ENCODE measurements at regions not wholly inside any gene's neighbourhood (a gene's known extent, or its start where the extent isn't known, plus 50 kb on each side); places are given as distances from the start of the nearest gene placed in this dataset.

- H3K9me3 ChIP-seq (replicated peaks; ENCODE audit: control insufficient read depth, insufficient read depth, low read depth, low read length), result peaks cover 2% of the 10 kb centered on the region; the same call in 1 of the 2 replicates
- H2AFZ ChIP-seq (ENCODE audit: low read depth, low read length), result no peak overlapping the region
- intact Hi-C loops (cut with micrococcal nuclease), result loop anchor here (10.0 kb wide), 1 partner anchor 605 kb away; no protein-coding TSS in a partner anchor
- H3K36me3 ChIP-seq (ENCODE audit: control insufficient read depth, insufficient read depth, low read length), result no peaks in the 10 kb centered on the region
- H3K27me3 ChIP-seq (ENCODE audit: control insufficient read depth in 2 of 2, insufficient read depth in 2 of 2, low read length in 2 of 2), result peaks cover 13 to 58% of the 10 kb centered on the region in 2 experiments
- no peak overlapping the region for H3K9ac ChIP-seq (ENCODE audit: insufficient read depth in 1 of 2, low read depth in 2 of 2, low read length in 2 of 2)
- TF ChIP-seq IRF2 (CRISPR knock-in tag; IDR thresholded peaks at IDR 0.05) (no peak), SMARCA4 (IDR thresholded peaks at IDR 0.05) (no peak), U2AF2 (optimal IDR thresholded peaks at IDR 0.05; ENCODE audit: low read depth, low read length) (no peak), BHLHE40 (IDR thresholded peaks at IDR 0.05; ENCODE audit: low read length) (no peak), ZNF274 (IDR thresholded peaks at IDR 0.05; ENCODE audit: borderline replicate concordance, low read depth, low read length) (no peak), TCF15 (CRISPR knock-in tag; IDR thresholded peaks at IDR 0.05) (no peak), MBD1 (CRISPR knock-in tag; IDR thresholded peaks at IDR 0.05) (no peak), CBX5 (IDR thresholded peaks at IDR 0.05; ENCODE audit: borderline replicate concordance, low read depth) (no peak), E2F8 (IDR thresholded peaks at IDR 0.05; ENCODE audit: low read depth, partially characterized antibody) (no peak), CBFA2T2 (conservative IDR thresholded peaks at IDR 0.05) (no peak), PML (IDR thresholded peaks at IDR 0.05; ENCODE audit: low read length) (no peak), SMAD2 (IDR thresholded peaks at IDR 0.05; ENCODE audit: low read depth, low read length) (no peak), STAT5B (CRISPR knock-in tag; IDR thresholded peaks at IDR 0.05) (no peak), ZNF583 (CRISPR knock-in tag; IDR thresholded peaks at IDR 0.05) (no peak), DNMT1 (IDR thresholded peaks at IDR 0.05) (no peak), CREB1 (IDR thresholded peaks at IDR 0.05) (no peak), CREB1 (CRISPR knock-in tag; IDR thresholded peaks at IDR 0.05) (no peak), EWSR1 (IDR thresholded peaks at IDR 0.05; ENCODE audit: borderline replicate concordance, low read depth, partially characterized antibody) (no peak)
- DNase-seq (ENCODE audit: extremely low read depth in 1 of 4, low spot score in 3 of 4) (no peak), ATAC-seq (no peak), FAIRE-seq (no peak)
- ChIA-PET POLR2A (interaction anchor here (0.7 kb wide), 2 partner anchors 12 to 65 kb away, joined by 3 read pairs; no protein-coding TSS in a partner anchor), CTCF (ENCODE audit: low intra/inter-chr PET ratio) (no interaction called here)
- no peaks in the 10 kb centered on the region for H3K9me1 ChIP-seq (ENCODE audit: control insufficient read depth, insufficient read depth, low read length)
- no peaks in the 10 kb centered on the region for H3K4me1 ChIP-seq (replicated peaks in 1 of 2; ENCODE audit: control insufficient read depth in 2 of 2, insufficient read depth in 2 of 2, low read length in 2 of 2)
- H3K27ac ChIP-seq (ENCODE audit: extremely low read depth, low read depth, low read length), result no peak overlapping the region
- no peaks in the 10 kb centered on the region for H3K79me2 ChIP-seq (ENCODE audit: control insufficient read depth, insufficient read depth, low read length)
- H3K4me2 ChIP-seq (ENCODE audit: insufficient read depth, low read length), result no peak overlapping the region
- WGBS (ENCODE audit: insufficient coverage, low coverage, missing lambda C conversion rate), result 0% methylated on average over 2 of the region's 2 CpGs
- no peak overlapping the region for H3K4me3 ChIP-seq
- H4K20me1 ChIP-seq (replicated peaks; ENCODE audit: control insufficient read depth, insufficient read depth, low read length), result no peaks in the 10 kb centered on the region
- no TSS peak for BruUV-seq (replicated peaks)
- in situ Hi-C loops (cut with MboI), result no loop called here
Observed at GRCh38 chr2:8509621-8510020, 172.2 kb upstream of the ID2 start.

Measured in K562 (cell line).